ENCODE measurements at regions not wholly inside any gene's neighbourhood (a gene's known extent, or its start where the extent isn't known, plus 50 kb on each side); places are given as distances from the start of the nearest gene placed in this dataset.

GRCh38 chr3:64455351-64455750, 230.1 kb upstream of the PRICKLE2 start:
- no peaks in the 10 kb centered on the region for H3K9me3 Mint-ChIP-seq

GRCh38 chr3:64454768-64455167, 229.5 kb upstream of the PRICKLE2 start:
- no peak overlapping the region for H3K4me3 Mint-ChIP-seq
- intact Hi-C loops (cut with micrococcal nuclease) = no loop called here

More at GRCh38 chr3:64455351-64455750, 230.1 kb upstream of the PRICKLE2 start:
- H3K27me3 Mint-ChIP-seq (ENCODE audit: low read depth in 3 of 3) = peaks cover 4 to 5% (median 5%) of the 10 kb centered on the region in 3 donors
- Histone ChIP-seq H3K79me2 (ENCODE audit: insufficient read depth, low read length) (no peaks in the 10 kb centered on the region), H3K9ac (ENCODE audit: insufficient read depth, low read length, poor library complexity, severe bottlenecking) (no peak overlapping the region), H3K4me2 (replicated peaks; ENCODE audit: extremely low read depth, low read length, poor library complexity, severe bottlenecking) (no peak overlapping the region), H3K4me1 (ENCODE audit: control insufficient read depth in 1 of 2, insufficient read depth in 2 of 2, low read length in 2 of 2) (no peaks in the 10 kb centered on the region), H4K20me1 (ENCODE audit: insufficient read depth, low read length) (no peaks in the 10 kb centered on the region), H3K9me3 (replicated peaks in 1 of 2; ENCODE audit: control insufficient read depth in 1 of 2, insufficient read depth in 1 of 2, low read length in 2 of 2) (no peaks in the 10 kb centered on the region), H3K27me3 (ENCODE audit: control insufficient read depth in 2 of 2, insufficient read depth in 2 of 2, low read length in 2 of 2) (peaks cover 2 to 3% of the 10 kb centered on the region in 2 donors), H2AFZ (ENCODE audit: insufficient read depth, low read depth, low read length, poor library complexity, severe bottlenecking) (no peak overlapping the region), H3K27ac (ENCODE audit: low read depth in 1 of 2, low read length in 2 of 2) (no peak overlapping the region), H3K4me3 (replicated peaks in 1 of 3; ENCODE audit: low read depth in 2 of 3, low read length in 3 of 3) (no peak overlapping the region), H3K36me3 (replicated peaks in 1 of 2; ENCODE audit: control insufficient read depth in 1 of 2, insufficient read depth in 2 of 2, low read length in 2 of 2) (no peaks in the 10 kb centered on the region)
- H3K27ac Mint-ChIP-seq = no peak overlapping the region
- intact Hi-C loops (cut with micrococcal nuclease) = no loop called here
- H3K4me1 Mint-ChIP-seq = no peaks in the 10 kb centered on the region
- no peaks in the 10 kb centered on the region for H3K36me3 Mint-ChIP-seq
- no peak for DNase-seq
- no peak overlapping the region for H3K4me3 Mint-ChIP-seq
- no peak for TF ChIP-seq CTCF (IDR thresholded peaks at IDR 0.05)

More at GRCh38 chr3:64454768-64455167, 229.5 kb upstream of the PRICKLE2 start:
- no peak overlapping the region for H3K9ac ChIP-seq (ENCODE audit: insufficient read depth, low read length, poor library complexity, severe bottlenecking)
- H3K9me3 ChIP-seq (replicated peaks in 1 of 2; ENCODE audit: control insufficient read depth in 1 of 2, insufficient read depth in 1 of 2, low read length in 2 of 2) = no peaks in the 10 kb centered on the region
- peaks cover 2 to 5% of the 10 kb centered on the region in 2 donors for H3K27me3 ChIP-seq (ENCODE audit: control insufficient read depth in 2 of 2, insufficient read depth in 2 of 2, low read length in 2 of 2)
- no peak for TF ChIP-seq CTCF (IDR thresholded peaks at IDR 0.05)
- H3K79me2 ChIP-seq (ENCODE audit: insufficient read depth, low read length) = no peaks in the 10 kb centered on the region
- H3K27ac ChIP-seq (ENCODE audit: low read depth in 1 of 2, low read length in 2 of 2) = no peak overlapping the region
- no peak overlapping the region for H3K4me2 ChIP-seq (replicated peaks; ENCODE audit: extremely low read depth, low read length, poor library complexity, severe bottlenecking)
- H4K20me1 ChIP-seq (ENCODE audit: insufficient read depth, low read length) = no peaks in the 10 kb centered on the region
- peaks cover 4 to 5% (median 5%) of the 10 kb centered on the region in 3 donors for H3K27me3 Mint-ChIP-seq (ENCODE audit: low read depth in 3 of 3)
- H3K4me1 Mint-ChIP-seq = no peaks in the 10 kb centered on the region
- H3K27ac Mint-ChIP-seq = peak overlapping the region in 1 of 7 donors; percentile 32
- H3K4me3 ChIP-seq (replicated peaks in 1 of 3; ENCODE audit: low read depth in 2 of 3, low read length in 3 of 3) = no peak overlapping the region
- no peaks in the 10 kb centered on the region for H3K4me1 ChIP-seq (ENCODE audit: control insufficient read depth in 1 of 2, insufficient read depth in 2 of 2, low read length in 2 of 2)
- no peaks in the 10 kb centered on the region for H3K9me3 Mint-ChIP-seq
- H3K36me3 Mint-ChIP-seq = no peaks in the 10 kb centered on the region
- H2AFZ ChIP-seq (ENCODE audit: insufficient read depth, low read depth, low read length, poor library complexity, severe bottlenecking) = no peak overlapping the region
- DNase-seq = no peak
- no CpG with 5 or more reads among the region's 5 CpGs for WGBS (ENCODE audit: insufficient coverage)
- no peaks in the 10 kb centered on the region for H3K36me3 ChIP-seq (replicated peaks in 1 of 2; ENCODE audit: control insufficient read depth in 1 of 2, insufficient read depth in 2 of 2, low read length in 2 of 2)

Data from CD14-positive monocyte (primary cell).